Liver (tissue), 8 donors: ENCODE measurements at regions not wholly inside any gene's neighbourhood (a gene's known extent, or its start where the extent isn't known, plus 50 kb on each side); places are given as distances from the start of the nearest gene placed in this dataset.

Experiments
- DNase-seq: peaks from one replicate; pipeline ENCODE4 v3.0.0-alpha.2; 2017; ENCODE audit warnings: low spot score
- H3K27ac ChIP-seq, 2 donors: one replicate each; pipeline ENCODE4 v1.7.0; 2013; ENCODE audit warnings: inconsistent platforms in 2 of 2, low read length in 2 of 2, control low read depth in 1 of 2, low read depth in 1 of 2, mild to moderate bottlenecking in 1 of 2
- H3K27me3 ChIP-seq, 4 donors: one replicate each; pipeline versions ENCODE4 v1.6.1 to v1.7.0; 2013; ENCODE audit warnings: low read length in 3 of 4, inconsistent platforms in 1 of 4, mild to moderate bottlenecking in 1 of 4, moderate library complexity in 1 of 4; ENCODE audit not compliant: control insufficient read depth in 4 of 4, insufficient read depth in 4 of 4
- H3K36me3 ChIP-seq, 4 donors: one replicate each; pipeline versions ENCODE4 v1.6.1 to v1.7.0; 2013; ENCODE audit warnings: low read length in 3 of 4, mild to moderate bottlenecking in 3 of 4, low read depth in 1 of 4, moderate library complexity in 1 of 4; ENCODE audit not compliant: control insufficient read depth in 4 of 4, insufficient read depth in 3 of 4
- H3K4me1 ChIP-seq, 4 donors: one replicate each; pipeline versions ENCODE4 v1.6.1 to v1.7.0; 2013; ENCODE audit warnings: low read length in 3 of 4, mild to moderate bottlenecking in 3 of 4, moderate library complexity in 1 of 4; ENCODE audit not compliant: control insufficient read depth in 4 of 4, insufficient read depth in 4 of 4
- H3K4me3 ChIP-seq, 3 donors: one replicate each; pipeline versions ENCODE4 v1.6.1 to v1.7.0; 2013; ENCODE audit warnings: low read length in 3 of 3, control low read depth in 1 of 3, low read depth in 1 of 3, mild to moderate bottlenecking in 1 of 3
- H3K9ac ChIP-seq, 2 donors: one replicate each; pipeline ENCODE4 v1.7.0; 2013; ENCODE audit warnings: low read length in 2 of 2, mild to moderate bottlenecking in 2 of 2, moderate library complexity in 2 of 2, control low read depth in 1 of 2, low read depth in 1 of 2
- H3K9me3 ChIP-seq, 4 donors: one replicate each; pipeline versions ENCODE4 v1.6.1 to v1.7.0; 2013; ENCODE audit warnings: low read length in 3 of 4; ENCODE audit not compliant: control insufficient read depth in 4 of 4
- ATF3 ChIP-seq: IDR thresholded peaks from 2 replicates; pipeline ENCODE4 v1.6.1; 2016; ENCODE audit warnings: antibody characterized with exemption
- CTCF ChIP-seq: fragments of 150-350 bp; IDR thresholded peaks from 2 replicates; pipeline ENCODE4 v1.5.1; 2017; ENCODE audit warnings: improper control_type of control experiment, low read depth, low read length; ENCODE audit not compliant: missing input control
- EGR1 ChIP-seq, 2 donors: IDR thresholded peaks; 2 replicates each; pipeline ENCODE4 v1.6.1; 2016 to 2018; ENCODE audit warnings: antibody characterized with exemption in 2 of 2, low read depth in 2 of 2
- FOXA2 ChIP-seq: IDR thresholded peaks from 2 replicates; pipeline ENCODE4 v1.6.1; 2016; ENCODE audit warnings: antibody characterized with exemption
- GABPA ChIP-seq, 2 donors: IDR thresholded peaks in 1 of 2; conservative IDR thresholded peaks in 1 of 2; 2 replicates each; pipeline ENCODE4 v1.6.1; 2016; ENCODE audit warnings: antibody characterized with exemption in 2 of 2, mild to moderate bottlenecking in 1 of 2, moderate library complexity in 1 of 2
- HNF4A ChIP-seq, 2 donors: conservative IDR thresholded peaks; 2 replicates each; pipeline ENCODE4 v1.6.1; 2016; ENCODE audit warnings: antibody characterized with exemption in 2 of 2, mild to moderate bottlenecking in 2 of 2
- HNF4G ChIP-seq: IDR thresholded peaks from 2 replicates; pipeline ENCODE4 v1.6.1; 2016; ENCODE audit warnings: antibody characterized with exemption
- JUND ChIP-seq, 2 donors: IDR thresholded peaks; 2 replicates each; pipeline ENCODE4 v1.6.1; 2016; ENCODE audit warnings: antibody characterized with exemption in 2 of 2
- MAX ChIP-seq: IDR thresholded peaks from 2 replicates; pipeline ENCODE4 v1.6.1; 2016; ENCODE audit warnings: antibody characterized with exemption
- NR2F2 ChIP-seq: IDR thresholded peaks from 2 replicates; pipeline ENCODE4 v1.6.1; 2016; ENCODE audit warnings: antibody characterized with exemption
- RAD21 ChIP-seq, 2 donors: IDR thresholded peaks; 2 replicates each; pipeline ENCODE4 v1.6.1; 2016; ENCODE audit warnings: antibody characterized with exemption in 2 of 2, mild to moderate bottlenecking in 2 of 2
- RXRA ChIP-seq, 2 donors: IDR thresholded peaks; 2 replicates each; pipeline ENCODE4 v1.6.1; 2017 to 2018; ENCODE audit warnings: antibody characterized with exemption in 2 of 2, mild to moderate bottlenecking in 1 of 2
- SP1 ChIP-seq: IDR thresholded peaks from 2 replicates; pipeline ENCODE4 v1.6.1; 2018; ENCODE audit warnings: antibody characterized with exemption, mild to moderate bottlenecking
- TAF1 ChIP-seq: conservative IDR thresholded peaks from 2 replicates; pipeline ENCODE4 v1.6.1; 2016; ENCODE audit warnings: antibody characterized with exemption, mild to moderate bottlenecking
- YY1 ChIP-seq: IDR thresholded peaks from 2 replicates; pipeline ENCODE4 v1.6.1; 2016; ENCODE audit warnings: antibody characterized with exemption, mild to moderate bottlenecking
- WGBS: extraction: QIAGEN DNeasy Blood & Tissue Kit; methylation state at CpG from one replicate; pipeline ENCODE4 v1.1.7; 2013; 5-methylcytosine and 5-hydroxymethylcytosine counted together
- TF ChIP-seq, protein P1 (sequence below): IDR thresholded peaks from 2 replicates; pipeline ENCODE4 v1.6.1; 2016; ENCODE audit warnings: antibody characterized with exemption, mild to moderate bottlenecking
- donor health status: healthy.
- donor health status: healthy.
- donor health status: healthy.
- donor health status: healthy.
- donor health status: healthy.

- no peak overlapping the region for H3K9ac ChIP-seq
- no peaks in the 10 kb centered on the region for H3K27me3 ChIP-seq
- H3K9me3 ChIP-seq, result peaks cover 0 to 3% (median 0%) of the 10 kb centered on the region in 4 donors
- no peak overlapping the region for H3K4me3 ChIP-seq
- no peaks in the 10 kb centered on the region for H3K36me3 ChIP-seq
- no peaks in the 10 kb centered on the region for H3K4me1 ChIP-seq
- no peak for TF ChIP-seq HNF4G
- TF ChIP-seq HNF4A (conservative IDR thresholded peaks at IDR 0.05), result no peak
- no peak for TF ChIP-seq SP1
- 42% methylated on average over 2 of the region's 2 CpGs for WGBS
- no peak overlapping the region for H3K27ac ChIP-seq
- no peak for DNase-seq
These were observed 477.5 kb upstream of the NMUR2 start for GRCh38 chr5:152882621-152883020.

- Histone ChIP-seq H3K36me3 (no peaks in the 10 kb centered on the region), H3K4me3 (no peak overlapping the region), H3K27me3 (no peaks in the 10 kb centered on the region), H3K27ac (no peak overlapping the region), H3K9me3 (peaks cover 0 to 3% (median 0%) of the 10 kb centered on the region in 4 donors), H3K4me1 (no peaks in the 10 kb centered on the region), H3K9ac (no peak overlapping the region)
- no peak for TF ChIP-seq GABPA (IDR thresholded peaks at IDR 0.05 in 1 of 2, conservative IDR thresholded peaks at IDR 0.05 in 1 of 2)
- no peak for TF ChIP-seq JUND (IDR thresholded peaks at IDR 0.05)
- no peak for DNase-seq
- WGBS, result 61% methylated on average over 3 of the region's 3 CpGs
These were observed 478.1 kb upstream of the NMUR2 start for GRCh38 chr5:152883066-152883775.

DNA sequence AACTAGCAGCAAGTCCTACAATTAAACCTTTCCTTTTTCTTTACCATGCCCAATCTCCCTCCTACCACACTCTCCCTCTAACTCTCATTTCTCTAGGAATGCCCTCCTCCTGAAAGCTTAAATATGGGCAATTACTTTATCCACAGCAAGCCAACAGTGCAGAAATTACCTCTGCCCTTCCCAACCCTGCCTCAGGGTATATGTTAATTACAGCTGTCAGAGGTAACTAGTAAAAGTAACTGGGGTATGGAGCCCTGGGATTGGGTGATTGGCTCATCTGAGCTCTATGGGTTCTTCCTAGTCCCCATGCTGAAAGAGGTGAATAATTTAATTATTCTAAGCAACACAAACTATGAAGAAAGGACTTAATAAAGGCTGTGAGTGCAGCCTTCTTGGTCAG lies 478.9 kb upstream of the NMUR2 start:
- H3K4me1 ChIP-seq, result no peaks in the 10 kb centered on the region
- no peak for DNase-seq

More for the DNA sequence above, 478.9 kb upstream of the NMUR2 start:
- TF ChIP-seq YY1 (no peak), FOXA2 (no peak), GABPA (IDR thresholded peaks at IDR 0.05 in 1 of 2, conservative IDR thresholded peaks at IDR 0.05 in 1 of 2) (no peak), RAD21 (IDR thresholded peaks at IDR 0.05) (no peak), TAF1 (no peak), CTCF (no peak), NR2F2 (no peak), EGR1 (IDR thresholded peaks at IDR 0.05; ENCODE audit: low read depth in 2 of 2) (no peak), HNF4A (conservative IDR thresholded peaks at IDR 0.05) (no peak), HNF4G (no peak), SP1 (no peak), MAX (no peak), ATF3 (no peak), RXRA (IDR thresholded peaks at IDR 0.05) (no peak)
- TF ChIP-seq, protein P1, sequence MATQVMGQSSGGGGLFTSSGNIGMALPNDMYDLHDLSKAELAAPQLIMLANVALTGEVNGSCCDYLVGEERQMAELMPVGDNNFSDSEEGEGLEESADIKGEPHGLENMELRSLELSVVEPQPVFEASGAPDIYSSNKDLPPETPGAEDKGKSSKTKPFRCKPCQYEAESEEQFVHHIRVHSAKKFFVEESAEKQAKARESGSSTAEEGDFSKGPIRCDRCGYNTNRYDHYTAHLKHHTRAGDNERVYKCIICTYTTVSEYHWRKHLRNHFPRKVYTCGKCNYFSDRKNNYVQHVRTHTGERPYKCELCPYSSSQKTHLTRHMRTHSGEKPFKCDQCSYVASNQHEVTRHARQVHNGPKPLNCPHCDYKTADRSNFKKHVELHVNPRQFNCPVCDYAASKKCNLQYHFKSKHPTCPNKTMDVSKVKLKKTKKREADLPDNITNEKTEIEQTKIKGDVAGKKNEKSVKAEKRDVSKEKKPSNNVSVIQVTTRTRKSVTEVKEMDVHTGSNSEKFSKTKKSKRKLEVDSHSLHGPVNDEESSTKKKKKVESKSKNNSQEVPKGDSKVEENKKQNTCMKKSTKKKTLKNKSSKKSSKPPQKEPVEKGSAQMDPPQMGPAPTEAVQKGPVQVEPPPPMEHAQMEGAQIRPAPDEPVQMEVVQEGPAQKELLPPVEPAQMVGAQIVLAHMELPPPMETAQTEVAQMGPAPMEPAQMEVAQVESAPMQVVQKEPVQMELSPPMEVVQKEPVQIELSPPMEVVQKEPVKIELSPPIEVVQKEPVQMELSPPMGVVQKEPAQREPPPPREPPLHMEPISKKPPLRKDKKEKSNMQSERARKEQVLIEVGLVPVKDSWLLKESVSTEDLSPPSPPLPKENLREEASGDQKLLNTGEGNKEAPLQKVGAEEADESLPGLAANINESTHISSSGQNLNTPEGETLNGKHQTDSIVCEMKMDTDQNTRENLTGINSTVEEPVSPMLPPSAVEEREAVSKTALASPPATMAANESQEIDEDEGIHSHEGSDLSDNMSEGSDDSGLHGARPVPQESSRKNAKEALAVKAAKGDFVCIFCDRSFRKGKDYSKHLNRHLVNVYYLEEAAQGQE, result no peak
- H3K36me3 ChIP-seq, result no peaks in the 10 kb centered on the region
- no peak overlapping the region for H3K27ac ChIP-seq
- H3K27me3 ChIP-seq, result no peaks in the 10 kb centered on the region
- no peak overlapping the region for H3K4me3 ChIP-seq
- H3K9ac ChIP-seq, result no peak overlapping the region
- peaks cover 0 to 3% (median 0%) of the 10 kb centered on the region in 4 donors for H3K9me3 ChIP-seq
